ENCODE measurements at regions not wholly inside any gene's neighbourhood (a gene's known extent, or its start where the extent isn't known, plus 50 kb on each side); places are given as distances from the start of the nearest gene placed in this dataset.

DNA sequence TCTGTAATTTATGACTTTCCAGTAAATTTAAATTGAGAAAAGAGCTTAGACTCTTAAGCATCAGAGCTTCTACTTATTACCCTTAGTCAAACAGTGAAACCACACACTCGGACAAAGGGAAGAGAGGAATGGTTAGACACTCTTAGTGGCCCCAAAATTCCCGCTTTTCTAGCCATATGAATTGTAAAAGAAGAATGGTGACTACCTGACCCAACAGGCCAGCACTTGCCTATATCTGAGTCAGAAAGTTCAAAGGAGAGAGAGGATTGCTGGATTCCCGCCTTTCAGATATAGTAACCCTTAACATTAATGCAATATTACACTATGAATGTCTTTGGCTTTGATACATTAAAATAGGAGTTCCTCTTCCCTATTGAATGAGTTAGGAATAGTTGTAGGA lies 317.3 kb downstream of the PCDH17 start (continued):
- TF ChIP-seq CTCF (IDR thresholded peaks at IDR 0.05; ENCODE audit: low read depth, low read length, missing input control) (no peak), MAX (IDR thresholded peaks at IDR 0.05) (no peak), FOXA2 (IDR thresholded peaks at IDR 0.05) (no peak), HNF4G (IDR thresholded peaks at IDR 0.05) (no peak), EGR1 (IDR thresholded peaks at IDR 0.05; ENCODE audit: low read depth in 2 of 2) (no peak)

DNA sequence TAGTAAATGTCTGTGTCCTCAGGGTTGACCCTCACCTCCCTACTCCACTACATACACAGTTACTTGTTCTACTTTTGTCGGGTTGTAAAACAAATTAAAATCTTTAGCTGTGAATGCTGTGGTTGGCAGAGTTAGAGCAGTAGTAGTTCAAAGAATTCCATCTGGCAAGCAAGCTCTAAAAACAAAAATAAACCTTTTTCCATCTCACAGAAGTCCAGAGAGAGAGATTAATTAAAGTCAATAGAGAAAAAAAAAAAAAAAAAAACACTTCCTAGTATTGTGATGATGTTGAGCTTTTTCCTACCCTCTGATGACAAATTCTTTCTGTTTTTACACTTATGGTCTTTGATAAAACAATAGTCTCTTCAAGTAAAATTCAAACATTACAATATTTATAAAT lies 338.4 kb downstream of the PCDH17 start:
- Histone ChIP-seq H3K9me3 (ENCODE audit: control insufficient read depth in 4 of 4, low read length in 3 of 4) (peaks cover 0 to 2% (median 0%) of the 10 kb centered on the region in 4 donors), H3K27ac (ENCODE audit: low read depth in 1 of 2, low read length in 2 of 2) (no peak overlapping the region), H3K27me3 (ENCODE audit: control insufficient read depth in 4 of 4, insufficient read depth in 4 of 4, low read length in 3 of 4) (peaks cover 0 to 2% (median 0%) of the 10 kb centered on the region in 4 donors), H3K4me3 (ENCODE audit: low read depth in 1 of 3, low read length in 3 of 3) (no peak overlapping the region), H3K9ac (ENCODE audit: low read depth in 1 of 2, low read length in 2 of 2) (no peak overlapping the region), H3K36me3 (ENCODE audit: control insufficient read depth in 4 of 4, insufficient read depth in 3 of 4, low read depth in 1 of 4, low read length in 3 of 4) (no peaks in the 10 kb centered on the region), H3K4me1 (ENCODE audit: control insufficient read depth in 4 of 4, insufficient read depth in 4 of 4, low read length in 3 of 4) (no peaks in the 10 kb centered on the region)
- WGBS: 64% methylated on average over 1 of the region's 1 CpG
- DNase-seq (ENCODE audit: low spot score): no peak
- TF ChIP-seq JUND (IDR thresholded peaks at IDR 0.05) (no peak), CTCF (IDR thresholded peaks at IDR 0.05; ENCODE audit: low read depth, low read length, missing input control) (no peak), REST (IDR thresholded peaks at IDR 0.05) (no peak), ZBTB33 (IDR thresholded peaks at IDR 0.05) (no peak), TAF1 (conservative IDR thresholded peaks at IDR 0.05) (no peak), YY1 (IDR thresholded peaks at IDR 0.05) (no peak), NR2F2 (IDR thresholded peaks at IDR 0.05) (no peak), HNF4A (conservative IDR thresholded peaks at IDR 0.05) (no peak), FOXA1 (IDR thresholded peaks at IDR 0.05) (no peak), RXRA (IDR thresholded peaks at IDR 0.05) (no peak)
